KMS-11 (cell line): ENCODE measurements at regions not wholly inside any gene's neighbourhood (a gene's known extent, or its start where the extent isn't known, plus 50 kb on each side); places are given as distances from the start of the nearest gene placed in this dataset.

Experiments
- H2AFZ ChIP-seq: fragments of 200-600 bp; sonication (generic); 2 replicates; pipeline ENCODE4 v1.6.1; 2016; ENCODE audit warnings: antibody characterized with exemption, mixed run types, low read depth
- H3K27ac ChIP-seq: fragments of 200-600 bp; sonication (generic); 2 replicates; pipeline ENCODE4 v1.6.1; 2016; ENCODE audit warnings: mild to moderate bottlenecking, mixed run types
- H3K27me3 ChIP-seq: fragments of 200-600 bp; sonication (generic); 2 replicates; pipeline ENCODE4 v1.6.1; 2017; ENCODE audit warnings: mild to moderate bottlenecking, low read depth, mixed run types, moderate library complexity; ENCODE audit not compliant: insufficient read depth
- H3K36me3 ChIP-seq: fragments of 200-600 bp; sonication (generic); 2 replicates; pipeline ENCODE4 v1.6.1; 2017; ENCODE audit warnings: mild to moderate bottlenecking, mixed run types; ENCODE audit not compliant: insufficient read depth
- H3K4me1 ChIP-seq: fragments of 200-600 bp; sonication (generic); 2 replicates; pipeline ENCODE4 v1.6.1; 2016; ENCODE audit warnings: mild to moderate bottlenecking, low read depth, mixed run types; ENCODE audit not compliant: poor library complexity, severe bottlenecking
- H3K4me2 ChIP-seq: fragments of 200-600 bp; sonication (generic); 2 replicates; pipeline ENCODE4 v1.7.0; 2016; ENCODE audit warnings: mild to moderate bottlenecking, mixed run types
- H3K4me3 ChIP-seq: fragments of 200-600 bp; sonication (generic); IDR thresholded peaks from 2 replicates; pipeline ENCODE4 v1.6.1; 2017; ENCODE audit warnings: low read depth, low read length, mixed read lengths; ENCODE audit not compliant: insufficient read depth
- H3K79me2 ChIP-seq: fragments of 200-600 bp; sonication (generic); 2 replicates; pipeline ENCODE4 v1.6.1; 2016; ENCODE audit warnings: low read depth, mixed run types; ENCODE audit not compliant: insufficient read depth
- H3K9ac ChIP-seq: fragments of 200-600 bp; sonication (generic); 2 replicates; pipeline ENCODE4 v1.6.1; 2016; ENCODE audit warnings: mild to moderate bottlenecking, mixed run types
- H4K20me1 ChIP-seq: fragments of 200-600 bp; sonication (generic); 2 replicates; pipeline ENCODE4 v1.6.1; 2016; ENCODE audit warnings: mild to moderate bottlenecking, mixed run types; ENCODE audit not compliant: insufficient read depth
- CTCF ChIP-seq: fragments of 200-600 bp; sonication (generic); conservative IDR thresholded peaks from 2 replicates; pipeline ENCODE4 v1.6.1; 2017; ENCODE audit warnings: low read depth, mild to moderate bottlenecking, antibody characterized with exemption, low read length, moderate library complexity, mixed read lengths

- H3K27ac ChIP-seq = no peak overlapping the region
- H3K4me1 ChIP-seq = no peaks in the 10 kb centered on the region
- H3K27me3 ChIP-seq = no peaks in the 10 kb centered on the region
- no peaks in the 10 kb centered on the region for H3K36me3 ChIP-seq
- no peaks in the 10 kb centered on the region for H3K79me2 ChIP-seq
- no peak overlapping the region for H3K4me3 ChIP-seq
- H3K4me2 ChIP-seq = no peak overlapping the region
- no peak for TF ChIP-seq CTCF
- H4K20me1 ChIP-seq = no peaks in the 10 kb centered on the region
- no peak overlapping the region for H3K9ac ChIP-seq
- no peak overlapping the region for H2AFZ ChIP-seq
Observed at GRCh38 chr6:139546106-139546472, 171.6 kb upstream of the CITED2 start.

DNA sequence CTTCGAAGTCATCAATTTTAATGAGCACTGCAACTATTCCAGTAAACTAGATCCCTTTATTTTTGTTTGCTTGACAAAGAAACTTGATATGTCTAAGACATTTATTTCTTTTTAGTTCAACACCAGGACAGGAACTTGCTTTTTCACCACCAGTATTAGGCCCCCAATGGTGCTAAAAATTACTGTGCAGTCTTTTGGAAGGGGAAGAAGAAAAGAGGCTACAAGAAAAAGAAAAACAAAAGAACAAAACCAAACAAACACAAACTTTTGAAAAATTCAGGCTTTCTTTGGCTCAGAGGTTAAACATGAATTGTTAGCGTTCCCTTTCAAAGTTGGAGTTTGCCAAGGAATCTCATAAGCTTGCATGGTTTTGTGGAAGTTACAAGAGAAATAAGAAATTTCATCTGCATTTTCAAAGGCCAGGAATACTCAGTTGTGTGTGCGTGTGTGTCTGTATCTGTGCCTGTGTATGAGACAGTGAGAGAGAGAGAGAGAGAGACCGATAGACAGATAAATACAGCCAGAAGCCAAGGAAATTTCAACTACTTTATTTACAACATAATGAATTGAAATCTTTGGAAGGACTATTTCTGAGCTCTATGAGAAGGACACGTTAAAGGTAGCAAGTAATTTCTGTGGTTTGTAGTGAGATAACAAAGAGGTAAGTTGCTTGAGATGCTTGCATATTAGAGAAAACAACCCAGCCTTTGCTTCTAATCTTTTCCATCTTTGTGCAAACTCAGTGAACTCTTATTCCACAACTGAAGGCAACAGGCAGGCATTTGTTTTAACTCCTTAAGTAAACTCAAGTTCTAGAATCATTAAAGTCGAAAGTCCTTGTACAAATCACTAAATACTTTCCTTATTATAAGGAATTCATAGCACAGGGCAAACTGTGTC is 171.0 kb upstream of the CITED2 start:
- Histone ChIP-seq H3K4me3 (no peak overlapping the region), H3K4me2 (no peak overlapping the region), H4K20me1 (no peaks in the 10 kb centered on the region), H3K27me3 (no peaks in the 10 kb centered on the region), H2AFZ (no peak overlapping the region), H3K9ac (no peak overlapping the region), H3K36me3 (no peaks in the 10 kb centered on the region), H3K4me1 (no peaks in the 10 kb centered on the region), H3K27ac (no peak overlapping the region), H3K79me2 (no peaks in the 10 kb centered on the region)
- TF ChIP-seq CTCF = no peak

GRCh38 chr6:139544701-139545057 is 170.2 kb upstream of the CITED2 start:
- TF ChIP-seq CTCF = no peak
- Histone ChIP-seq H3K4me3 (no peak overlapping the region), H4K20me1 (no peaks in the 10 kb centered on the region), H3K27ac (no peak overlapping the region), H3K36me3 (no peaks in the 10 kb centered on the region), H3K4me2 (no peak overlapping the region), H3K9ac (no peak overlapping the region), H2AFZ (no peak overlapping the region), H3K4me1 (no peaks in the 10 kb centered on the region), H3K79me2 (no peaks in the 10 kb centered on the region), H3K27me3 (no peaks in the 10 kb centered on the region)

GRCh38 chr6:139542351-139542750 is 167.9 kb upstream of the CITED2 start:
- Histone ChIP-seq H3K9ac (no peak overlapping the region), H3K4me2 (no peak overlapping the region), H3K27ac (no peak overlapping the region), H3K4me1 (no peaks in the 10 kb centered on the region), H3K4me3 (no peak overlapping the region), H3K79me2 (no peaks in the 10 kb centered on the region), H2AFZ (no peak overlapping the region), H3K27me3 (no peaks in the 10 kb centered on the region), H4K20me1 (no peaks in the 10 kb centered on the region), H3K36me3 (no peaks in the 10 kb centered on the region)
- no peak for TF ChIP-seq CTCF
